ENCODE measurements at regions not wholly inside any gene's neighbourhood (a gene's known extent, or its start where the extent isn't known, plus 50 kb on each side); places are given as distances from the start of the nearest gene placed in this dataset.

- no peak for DNase-seq (ENCODE audit: low read depth in 1 of 2, low spot score in 1 of 2)
- Histone ChIP-seq H3K27ac (replicated peaks) (no peak overlapping the region), H3K27me3 (ENCODE audit: insufficient read depth, poor library complexity, severe bottlenecking) (no peaks in the 10 kb centered on the region), H3K4me3 (replicated peaks; ENCODE audit: insufficient read depth, low read length) (no peak overlapping the region)
- TF ChIP-seq GABPA (IDR thresholded peaks at IDR 0.05; ENCODE audit: low read depth) (no peak), SPI1 (IDR thresholded peaks at IDR 0.05; ENCODE audit: borderline replicate concordance, low read depth) (no peak), CTCF (IDR thresholded peaks at IDR 0.05; ENCODE audit: insufficient read depth, low read length) (no peak), REST (IDR thresholded peaks at IDR 0.05; ENCODE audit: insufficient replicate concordance, low read depth) (no peak), POLR2AphosphoS5 (IDR thresholded peaks at IDR 0.05; ENCODE audit: low read depth) (no peak)
Observed at GRCh38 chr2:111696226-111696625, 187.8 kb downstream of the ANAPC1 start.

GRCh38 chr2:111697560-111697959, 186.4 kb downstream of the ANAPC1 start:
- no peak overlapping the region for H3K27ac ChIP-seq (replicated peaks)
- DNase-seq (ENCODE audit: low read depth in 1 of 2, low spot score in 1 of 2) = no peak

GRCh38 chr2:111698089-111698488, 185.9 kb downstream of the ANAPC1 start:
- Histone ChIP-seq H3K27me3 (ENCODE audit: insufficient read depth, poor library complexity, severe bottlenecking) (no peaks in the 10 kb centered on the region), H3K27ac (replicated peaks) (peak overlapping the region; percentile 62), H3K4me3 (replicated peaks; ENCODE audit: insufficient read depth, low read length) (no peak overlapping the region)
- no peak for DNase-seq (ENCODE audit: low read depth in 1 of 2, low spot score in 1 of 2)
- TF ChIP-seq POLR2AphosphoS5 (IDR thresholded peaks at IDR 0.05; ENCODE audit: low read depth) (no peak), REST (IDR thresholded peaks at IDR 0.05; ENCODE audit: insufficient replicate concordance, low read depth) (no peak), CTCF (IDR thresholded peaks at IDR 0.05; ENCODE audit: insufficient read depth, low read length) (no peak), SPI1 (IDR thresholded peaks at IDR 0.05; ENCODE audit: borderline replicate concordance, low read depth) (no peak), GABPA (IDR thresholded peaks at IDR 0.05; ENCODE audit: low read depth) (no peak)

More at GRCh38 chr2:111697560-111697959, 186.4 kb downstream of the ANAPC1 start:
- TF ChIP-seq GABPA (IDR thresholded peaks at IDR 0.05; ENCODE audit: low read depth) (no peak), REST (IDR thresholded peaks at IDR 0.05; ENCODE audit: insufficient replicate concordance, low read depth) (no peak), CTCF (IDR thresholded peaks at IDR 0.05; ENCODE audit: insufficient read depth, low read length) (no peak), POLR2AphosphoS5 (IDR thresholded peaks at IDR 0.05; ENCODE audit: low read depth) (no peak), SPI1 (IDR thresholded peaks at IDR 0.05; ENCODE audit: borderline replicate concordance, low read depth) (no peak)
- no peak overlapping the region for H3K4me3 ChIP-seq (replicated peaks; ENCODE audit: insufficient read depth, low read length)
- H3K27me3 ChIP-seq (ENCODE audit: insufficient read depth, poor library complexity, severe bottlenecking) = no peaks in the 10 kb centered on the region
